Suprapubic skin (tissue), 4 donors: ENCODE measurements at regions not wholly inside any gene's neighbourhood (a gene's known extent, or its start where the extent isn't known, plus 50 kb on each side); places are given as distances from the start of the nearest gene placed in this dataset.

Source experiments
- CTCF ChIP-seq, 2 donors: fragments of 200-600 bp in 1 of 2; fragments of 450-650 bp in 1 of 2; sonication (generic) in 1 of 2; IDR thresholded peaks; one replicate each; pipeline ENCODE4 v1.5.1; 2016 to 2019; ENCODE audit warnings: antibody characterized with exemption in 2 of 2, mild to moderate bottlenecking in 1 of 2, moderate library complexity in 1 of 2
- POLR2A ChIP-seq, 2 donors: fragments of 450-650 bp; IDR thresholded peaks; one replicate each; pipeline ENCODE4 v1.6.1; 2017; ENCODE audit warnings: antibody characterized with exemption in 2 of 2, mild to moderate bottlenecking in 2 of 2, moderate library complexity in 2 of 2
- POLR2AphosphoS5 ChIP-seq, 3 donors: sonication (generic); formaldehyde crosslinking; IDR thresholded peaks; one replicate each; pipeline ENCODE4 v1.6.1; 2017; ENCODE audit warnings: antibody characterized with exemption in 3 of 3

- TF ChIP-seq POLR2AphosphoS5 (IDR thresholded peaks at IDR 0.05), result no peak
- no peak for TF ChIP-seq CTCF (IDR thresholded peaks at IDR 0.05)
- TF ChIP-seq POLR2A (IDR thresholded peaks at IDR 0.05), result no peak
Measured at GRCh38 chr13:89955773-89956172, 1391.7 kb upstream of the MIR17HG start.
